Left renal cortex interstitium (tissue), 4 donors: ENCODE measurements at regions not wholly inside any gene's neighbourhood (a gene's known extent, or its start where the extent isn't known, plus 50 kb on each side); places are given as distances from the start of the nearest gene placed in this dataset.

Experiments
- DNase-seq, 4 donors: peaks; one replicate each; pipeline ENCODE4 v3.0.0-alpha.2; 2013; ENCODE audit warnings: low read depth in 4 of 4, low spot score in 2 of 4, missing footprints in 1 of 4

DNA sequence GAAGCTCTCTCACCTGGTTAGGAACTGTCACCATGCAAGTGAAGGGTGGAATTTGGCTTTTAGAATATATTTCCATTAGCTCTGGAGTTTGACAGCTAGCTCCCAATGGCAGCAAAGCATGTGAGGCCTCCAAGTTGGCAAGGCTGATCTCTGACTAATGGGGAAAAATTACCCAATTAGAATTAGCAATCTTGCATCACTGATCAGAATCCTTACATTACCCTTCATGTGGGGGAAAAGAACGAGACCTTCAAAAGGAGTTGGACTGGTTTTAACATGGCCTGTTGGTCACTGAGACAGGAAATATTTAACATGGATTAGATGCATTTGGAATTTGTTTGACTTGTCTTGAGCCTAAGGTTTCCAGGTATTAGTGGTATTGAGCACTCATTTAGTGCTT, 192.3 kb upstream of the GDNF start:
- DNase-seq: no peak

GRCh38 chr5:38031304-38031703, 191.5 kb upstream of the GDNF start:
- no peak for DNase-seq

- no peak for DNase-seq
Observed at GRCh38 chr5:38029397-38030065, 189.7 kb upstream of the GDNF start.

- DNase-seq: no peak
Observed at GRCh38 chr5:38023799-38024198, 184.0 kb upstream of the GDNF start.

- DNase-seq: no peak
Observed at GRCh38 chr5:38023371-38023770, 183.5 kb upstream of the GDNF start.

GRCh38 chr5:38022631-38023030, 182.8 kb upstream of the GDNF start:
- DNase-seq: no peak

DNA sequence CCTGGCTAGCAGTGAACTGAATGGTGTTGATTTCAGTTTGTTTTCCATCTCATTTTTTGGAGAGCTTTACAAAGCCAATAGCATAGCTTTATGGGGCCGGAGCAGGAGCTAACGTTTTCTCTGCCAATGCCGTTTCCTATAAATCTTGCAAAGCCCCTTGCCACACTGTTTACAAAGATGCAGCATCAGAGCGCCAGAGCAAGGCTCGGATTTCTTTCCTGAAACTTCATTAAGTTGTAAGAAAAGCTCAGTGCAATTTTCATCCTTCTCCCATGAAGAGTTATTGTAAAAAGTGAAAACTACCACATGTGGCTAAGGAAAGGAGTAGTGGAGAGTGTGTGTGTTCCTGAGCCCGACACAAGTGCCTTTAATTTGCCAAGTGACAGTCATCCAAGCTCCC, 178.2 kb upstream of the GDNF start:
- no peak for DNase-seq

DNA sequence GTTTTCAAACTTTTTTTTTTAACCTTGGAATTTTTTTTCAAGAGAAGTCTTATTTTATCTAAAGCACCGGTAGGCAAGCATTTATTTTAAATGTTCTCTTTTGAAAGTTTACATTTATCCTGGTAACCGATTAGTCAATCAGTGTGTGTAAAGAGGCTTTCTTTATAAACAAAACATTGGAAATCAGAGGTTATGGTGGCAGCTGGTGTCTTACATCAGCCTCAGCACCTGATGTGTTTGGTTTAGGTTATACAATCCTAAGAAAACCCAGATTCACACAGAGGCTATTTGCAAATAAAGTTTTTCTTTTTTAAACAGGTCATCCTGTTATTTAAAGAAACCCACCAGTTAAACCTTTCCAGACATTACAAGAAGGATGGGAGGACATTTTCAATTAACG, 173.3 kb upstream of the GDNF start:
- no peak for DNase-seq

GRCh38 chr5:38011668-38012188, 171.9 kb upstream of the GDNF start:
- no peak for DNase-seq

DNA sequence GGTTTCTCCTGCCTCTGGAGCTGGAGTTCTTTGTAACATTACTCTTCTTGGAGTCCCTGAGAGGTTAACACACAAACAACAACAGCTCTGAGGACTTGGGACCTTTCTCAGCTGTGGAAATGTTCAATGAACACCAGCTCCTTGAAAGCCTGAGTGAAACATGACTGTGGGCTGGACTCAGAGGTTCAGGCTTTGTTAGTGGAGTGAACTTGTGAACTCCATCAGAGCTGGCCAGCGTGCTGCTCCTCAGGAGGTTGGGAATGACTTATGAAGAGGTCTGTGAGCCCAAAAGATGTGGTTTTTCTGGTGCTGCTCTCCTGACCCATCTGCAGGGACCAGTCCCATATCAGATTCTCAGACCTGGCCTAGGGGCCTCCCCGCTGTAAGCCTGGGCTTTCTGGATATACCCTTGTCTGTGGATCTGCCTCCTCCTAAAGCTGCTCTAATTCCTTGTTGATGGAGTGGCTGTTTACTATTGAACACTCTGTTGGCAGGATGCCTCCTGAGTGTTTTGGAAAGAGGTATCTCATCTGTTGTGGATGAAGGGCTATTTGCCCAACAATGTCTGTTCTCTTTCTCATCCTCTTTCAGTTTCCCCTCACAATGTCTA, 170.0 kb upstream of the GDNF start:
- DNase-seq: no peak

DNA sequence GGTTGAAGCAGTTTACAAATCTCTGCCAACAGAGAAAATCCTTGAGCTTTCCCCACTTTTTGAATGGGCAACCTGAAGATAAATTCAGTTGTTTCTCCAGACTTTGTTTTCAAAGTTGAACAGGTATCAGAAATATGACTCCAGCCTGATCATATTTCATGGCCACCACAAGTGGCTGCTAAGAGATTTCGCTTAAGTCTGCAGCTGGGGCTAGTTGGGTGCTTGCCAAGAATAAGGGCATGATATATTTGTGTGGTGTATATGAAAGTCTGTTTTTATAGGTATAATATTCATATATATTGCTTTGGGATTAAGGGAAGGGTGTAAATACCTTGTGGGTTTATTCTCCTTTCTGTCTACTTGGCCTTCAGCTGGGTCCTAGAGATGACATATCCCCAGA, 168.4 kb upstream of the GDNF start:
- DNase-seq: no peak

DNA sequence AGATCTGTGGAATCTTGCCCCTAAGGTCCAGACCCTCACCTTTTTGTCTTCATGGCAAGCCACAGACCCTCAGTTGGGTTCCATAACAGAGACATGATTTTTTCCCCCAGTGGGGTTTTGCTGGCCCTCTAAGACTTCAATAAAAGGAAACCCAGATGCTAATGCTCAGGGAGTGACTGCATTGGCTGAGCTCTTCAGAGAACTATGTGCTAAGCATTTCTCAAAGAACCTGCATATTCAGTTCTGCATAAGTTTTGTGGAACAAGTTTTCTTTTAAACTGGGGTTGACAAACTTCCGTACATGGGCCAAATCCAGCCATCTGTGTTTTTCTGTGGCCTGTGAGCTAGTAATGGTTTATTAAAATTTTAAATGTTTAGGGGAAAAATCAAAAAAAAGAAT, 159.8 kb upstream of the GDNF start:
- no peak for DNase-seq

DNA sequence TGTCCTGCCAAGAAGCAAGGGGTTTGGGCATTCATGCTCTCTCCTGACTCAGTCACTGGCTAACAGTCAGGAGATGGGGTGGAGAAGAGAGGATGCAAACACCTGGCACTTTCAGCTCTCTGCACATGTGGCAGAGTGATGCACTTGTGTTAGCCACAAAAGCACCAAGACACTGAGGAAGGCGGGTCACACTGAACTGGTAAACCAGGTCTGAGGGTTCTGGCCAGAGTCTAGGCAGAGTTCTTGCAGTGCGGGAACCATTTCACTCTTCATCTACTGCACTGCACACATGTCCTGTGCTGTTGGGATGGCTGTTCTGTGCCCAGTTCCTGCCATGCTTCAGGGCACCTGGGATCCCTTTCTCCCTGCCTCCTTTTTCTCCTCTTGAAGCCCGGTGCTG, 157.1 kb upstream of the GDNF start:
- DNase-seq: no peak

DNA sequence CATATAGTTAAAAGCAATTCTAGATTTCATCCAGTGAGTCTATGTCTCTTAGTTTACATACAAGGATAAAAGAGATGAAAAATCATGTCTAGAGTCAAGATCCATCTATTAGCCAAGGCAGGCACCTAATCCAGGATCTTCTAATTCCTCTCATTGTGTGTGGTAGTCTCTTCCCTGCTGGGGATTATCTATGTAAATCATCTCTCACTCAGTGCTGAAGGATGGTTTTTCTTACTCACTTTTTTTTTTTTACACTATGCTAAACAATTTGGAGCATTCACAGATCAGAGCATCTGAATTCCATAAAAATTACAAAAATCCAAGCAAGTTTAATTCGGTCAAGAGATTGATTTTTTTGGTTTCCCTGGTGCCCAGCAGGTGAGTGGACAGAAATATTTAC, 154.9 kb upstream of the GDNF start:
- no peak for DNase-seq

DNA sequence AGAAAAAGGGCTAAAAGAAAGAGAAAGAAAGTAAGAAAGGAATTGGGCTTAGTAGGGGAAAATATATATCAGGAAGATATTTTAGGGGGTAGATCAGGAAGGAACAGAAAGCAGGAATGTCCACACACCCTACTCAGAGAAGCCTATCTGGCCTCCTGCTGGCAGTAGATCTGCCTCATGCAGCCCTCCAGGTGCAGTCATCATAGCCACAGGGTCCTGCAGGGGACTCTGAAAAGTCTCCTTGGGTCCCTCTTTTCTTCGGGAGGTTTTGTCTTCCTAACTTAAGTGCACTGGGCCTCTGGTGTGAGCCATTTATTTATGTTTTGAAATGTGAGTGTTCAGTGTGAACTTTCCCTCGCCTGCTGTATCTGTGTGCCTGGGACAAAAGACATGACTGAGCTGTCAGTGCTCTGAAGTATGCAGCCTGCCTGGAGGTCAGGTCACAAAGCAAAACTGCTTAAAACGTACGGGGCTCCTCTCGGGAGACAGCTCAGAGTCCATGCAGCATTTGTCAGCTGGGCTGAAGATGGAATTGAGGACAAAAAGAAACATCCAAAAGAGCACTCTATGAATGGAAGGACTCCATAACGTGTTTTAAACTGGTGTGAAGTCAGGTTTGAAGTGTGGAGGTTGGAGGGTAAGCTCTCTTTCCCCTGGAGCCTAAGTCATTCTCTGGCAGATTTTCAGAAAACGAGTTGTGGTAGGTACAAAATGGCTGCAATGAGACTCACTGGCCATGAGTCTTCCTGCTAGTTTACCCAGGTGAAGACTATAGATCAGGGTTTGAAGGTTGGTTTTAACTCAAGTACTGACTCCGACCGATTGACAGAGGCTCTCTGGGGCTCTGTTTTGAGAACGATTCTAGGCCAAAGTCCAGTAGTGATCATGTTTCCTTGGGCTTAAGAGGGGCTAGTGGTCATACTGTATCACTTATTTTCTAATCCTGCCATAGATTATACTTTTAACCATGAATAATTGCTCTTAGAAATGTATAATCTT, 151.8 kb upstream of the GDNF start:
- DNase-seq: no peak

DNA sequence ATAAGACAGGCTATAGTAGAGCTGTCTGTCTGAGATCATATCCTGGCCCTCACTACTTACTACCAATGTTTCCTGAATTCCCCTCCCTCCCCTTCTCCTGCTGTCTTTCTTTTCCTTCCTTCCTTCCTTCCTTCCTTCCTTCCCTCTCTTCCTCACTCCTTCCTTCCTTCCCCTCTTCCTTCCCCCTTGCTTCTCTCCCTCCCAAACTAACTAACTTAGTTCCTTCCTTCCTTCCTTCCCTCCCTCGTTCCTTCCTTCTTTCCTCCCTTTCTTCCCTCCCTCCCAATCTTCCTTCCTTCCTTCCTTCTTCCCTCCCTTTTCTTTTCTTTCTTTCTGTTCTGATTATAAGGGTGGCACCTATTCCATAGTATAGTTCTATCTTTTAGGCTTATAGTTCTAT, 150.0 kb upstream of the GDNF start:
- no peak for DNase-seq

DNA sequence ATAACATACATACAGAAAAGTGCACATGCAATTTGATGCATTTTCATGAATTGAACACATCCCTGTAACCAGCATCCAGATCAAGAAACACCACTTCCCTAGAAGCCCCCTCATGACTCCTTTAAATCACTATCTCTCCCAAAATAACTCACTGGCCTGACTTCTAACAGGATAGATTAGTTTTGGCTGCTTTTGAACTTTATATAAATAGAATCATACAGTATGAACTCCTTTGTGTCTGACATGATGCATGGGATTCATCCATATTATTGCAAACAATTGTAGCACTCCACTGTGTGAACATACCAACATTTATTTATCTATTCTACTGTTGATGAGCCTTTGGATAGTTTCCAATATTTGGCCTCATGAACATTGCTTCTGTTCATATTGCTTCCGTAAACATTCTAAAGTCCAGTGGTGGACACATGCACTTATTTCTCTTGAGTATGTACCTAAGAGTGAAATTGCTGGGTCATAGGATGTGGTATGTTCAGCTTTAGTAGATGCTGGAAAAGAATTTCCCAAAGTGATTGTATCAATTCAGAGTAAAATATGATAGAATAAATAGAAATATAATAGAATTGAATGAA, 148.7 kb upstream of the GDNF start:
- no peak for DNase-seq

DNA sequence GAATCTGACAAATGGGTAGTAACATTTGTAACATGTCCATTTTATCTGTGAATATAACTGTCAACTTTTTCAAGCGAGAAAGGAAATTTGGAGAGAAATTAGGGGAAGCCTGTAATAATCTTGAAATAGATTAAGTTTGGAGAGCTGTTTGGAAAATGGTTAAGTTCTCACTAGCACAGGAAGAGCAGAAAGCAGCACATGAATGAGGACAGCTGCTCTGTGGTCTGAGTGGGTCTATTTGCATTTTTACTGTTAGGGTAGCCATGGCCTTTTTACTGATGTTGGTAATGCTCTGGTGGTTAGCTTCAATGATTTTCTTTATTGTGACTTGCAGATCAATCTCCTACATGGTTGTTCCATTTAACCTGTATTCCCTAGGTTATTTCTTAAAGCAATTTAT, 144.5 kb upstream of the GDNF start:
- DNase-seq: no peak

- no peak for DNase-seq
Observed at GRCh38 chr5:37983463-37983862, 143.6 kb upstream of the GDNF start.

DNA sequence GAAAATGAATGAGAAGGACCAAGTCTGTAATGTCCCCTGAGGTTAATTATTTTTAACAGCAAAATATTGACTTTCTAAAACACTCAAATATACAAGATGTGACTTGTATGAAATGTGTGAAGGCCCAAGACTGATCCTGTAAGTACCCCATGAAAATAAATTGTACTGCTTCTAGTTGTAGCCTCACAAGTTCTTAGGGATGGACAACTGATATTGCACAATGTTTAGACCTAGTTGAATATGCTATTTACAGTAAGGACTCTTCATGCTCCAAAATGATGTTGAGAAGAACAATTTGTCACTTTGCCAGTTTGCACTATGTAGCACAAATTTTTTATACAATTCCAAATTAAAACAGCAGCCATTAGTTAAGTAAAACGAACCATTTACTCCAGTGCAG, 139.7 kb upstream of the GDNF start:
- DNase-seq: no peak

GRCh38 chr5:37975531-37975930, 135.7 kb upstream of the GDNF start:
- DNase-seq: no peak
